ENCODE measurements at regions not wholly inside any gene's neighbourhood (a gene's known extent, or its start where the extent isn't known, plus 50 kb on each side); places are given as distances from the start of the nearest gene placed in this dataset.

GRCh38 chr17:77318021-77318420 lies 177.3 kb downstream of the SEC14L1 start:
- peaks cover 53% of the 10 kb centered on the region; the same call in 1 of the 2 replicates for H4K20me1 ChIP-seq (ENCODE audit: insufficient read depth, low read length)
- no peaks in the 10 kb centered on the region for H3K27me3 ChIP-seq (ENCODE audit: control insufficient read depth in 1 of 2, insufficient read depth in 2 of 2, low read length in 2 of 2)
- H3K79me2 ChIP-seq (ENCODE audit: insufficient read depth, low read length), result peaks cover 79% of the 10 kb centered on the region
- CTCF ChIA-PET (ENCODE audit: low intra/inter-chr PET ratio, low total read pairs), result no interaction called here
- H3K4me3 ChIP-seq (replicated peaks in 1 of 3; ENCODE audit: insufficient read depth in 1 of 3, low read depth in 2 of 3, low read length in 3 of 3), result no peak overlapping the region
- DNase-seq (ENCODE audit: low spot score) (no peak), FAIRE-seq (no peak), ATAC-seq (no peak)
- POLR2A ChIA-PET, result no interaction called here
- H3K36me3 ChIP-seq (replicated peaks in 1 of 2; ENCODE audit: control insufficient read depth in 1 of 2, insufficient read depth in 2 of 2, low read length in 2 of 2), result peaks cover 19 to 53% of the 10 kb centered on the region in 2 experiments
- H3K27ac ChIP-seq (ENCODE audit: extremely low read length, insufficient read depth, low read length), result no peak overlapping the region
- no peak overlapping the region for H3K4me2 ChIP-seq (ENCODE audit: low read depth, low read length)
- no peak overlapping the region for H2AFZ ChIP-seq (ENCODE audit: low read length)
- 92% methylated on average over 7 of the region's 7 CpGs for WGBS (ENCODE audit: low lambda C conversion rate)
- H3K9me3 ChIP-seq (ENCODE audit: low read length), result no peaks in the 10 kb centered on the region
- intact Hi-C loops (cut with micrococcal nuclease; ENCODE audit: unreplicated experiment) (no loop called here), in situ Hi-C loops (cut with HindIII; ENCODE audit: extremely low pct_ligation_motif_present, low pct_unique_long_range_greater_than_20kb) (no loop called here)
- no peak for TF ChIP-seq ZNF142 (CRISPR knock-in tag; IDR thresholded peaks at IDR 0.05)
- TF ChIP-seq THAP8 (CRISPR knock-in tag; IDR thresholded peaks at IDR 0.05; ENCODE audit: borderline replicate concordance), result no peak
- no peak for TF ChIP-seq ZNF567 (CRISPR knock-in tag; IDR thresholded peaks at IDR 0.05; ENCODE audit: borderline replicate concordance)
- no peak for TF ChIP-seq CEBPZ (IDR thresholded peaks at IDR 0.05; ENCODE audit: low read length)
- no peak for TF ChIP-seq SP5 (CRISPR knock-in tag; IDR thresholded peaks at IDR 0.05; ENCODE audit: borderline replicate concordance, low read depth)
- TF ChIP-seq ZSCAN21 (CRISPR knock-in tag; IDR thresholded peaks at IDR 0.05; ENCODE audit: borderline replicate concordance), result no peak
- TF ChIP-seq ZFP36L1 (CRISPR knock-in tag; IDR thresholded peaks at IDR 0.05), result no peak
- no peak overlapping the region for H3K9ac ChIP-seq (ENCODE audit: insufficient read depth, low read depth, low read length)
- BruUV-seq (replicated peaks), result no TSS peak
- peaks cover 52% of the 10 kb centered on the region for H3K4me1 ChIP-seq (ENCODE audit: insufficient read depth, low read length)

Data from HepG2 (cell line).